Hepatocyte (in vitro differentiated cells): ENCODE measurements at regions not wholly inside any gene's neighbourhood (a gene's known extent, or its start where the extent isn't known, plus 50 kb on each side); places are given as distances from the start of the nearest gene placed in this dataset.
"Not testable (repeated sequence)": the region's sequence is repeated elsewhere in the genome, so short reads cannot be mapped to it uniquely, and the experiment has no call there.

ENCODE experiments used
- DNase-seq: peaks from one replicate; pipeline ENCODE4 v3.0.0-alpha.2; 2016; ENCODE audit warnings: low spot score
- H2AFZ ChIP-seq: fragments of 200-600 bp; sonication (generic); 2 replicates; pipeline ENCODE4 v1.6.0; 2016; ENCODE audit warnings: antibody characterized with exemption, mild to moderate bottlenecking
- H3K27ac ChIP-seq: fragments of 200-600 bp; sonication (generic); 2 replicates; pipeline ENCODE4 v1.5.1; 2016; ENCODE audit warnings: mild to moderate bottlenecking
- H3K27me3 ChIP-seq: fragments of 200-600 bp; sonication (generic); 2 replicates; pipeline ENCODE4 v1.6.1; 2016
- H3K36me3 ChIP-seq: fragments of 200-600 bp; sonication (generic); replicated peaks from 2 replicates; pipeline ENCODE4 v1.5.1; 2016; ENCODE audit warnings: low read depth; ENCODE audit not compliant: insufficient read depth
- H3K4me1 ChIP-seq: fragments of 200-600 bp; sonication (generic); 2 replicates; pipeline ENCODE4 v1.5.1; 2016; ENCODE audit warnings: mild to moderate bottlenecking, moderate library complexity; ENCODE audit not compliant: insufficient read depth
- H3K4me2 ChIP-seq: fragments of 200-600 bp; sonication (generic); 2 replicates; pipeline ENCODE4 v1.6.0; 2016
- H3K4me3 ChIP-seq: fragments of 200-600 bp; sonication (generic); 2 replicates; pipeline ENCODE4 v1.5.1; 2016; ENCODE audit warnings: mild to moderate bottlenecking
- H3K79me2 ChIP-seq: fragments of 200-600 bp; sonication (generic); 2 replicates; pipeline ENCODE4 v1.6.0; 2017; ENCODE audit warnings: mild to moderate bottlenecking
- H3K9me2 ChIP-seq: fragments of 200-600 bp; sonication (generic); replicated peaks from 2 replicates; pipeline ENCODE4 v1.6.0; 2017; ENCODE audit warnings: mild to moderate bottlenecking; ENCODE audit not compliant: insufficient read depth
- H3K9me3 ChIP-seq: fragments of 200-600 bp; sonication (generic); 2 replicates; pipeline ENCODE4 v1.5.1; 2016; ENCODE audit warnings: low read depth, mild to moderate bottlenecking
- H4K20me1 ChIP-seq: fragments of 200-600 bp; sonication (generic); 2 replicates; pipeline ENCODE4 v1.6.0; 2016; ENCODE audit warnings: mild to moderate bottlenecking; ENCODE audit not compliant: insufficient read depth, poor library complexity, severe bottlenecking
- EZH2 ChIP-seq: fragments of 200-600 bp; sonication (generic); IDR thresholded peaks from 2 replicates; pipeline ENCODE4 v1.6.1; 2016; ENCODE audit warnings: antibody characterized with exemption, mild to moderate bottlenecking, borderline replicate concordance
- EZH2phosphoT487 ChIP-seq: fragments of 200-600 bp; sonication (generic); IDR thresholded peaks from one replicate; pipeline ENCODE4 v1.6.1; 2018; ENCODE audit warnings: antibody characterized with exemption, mild to moderate bottlenecking, low read depth, moderate library complexity; ENCODE audit not compliant: unreplicated experiment, severe bottlenecking
- WGBS: methylation state at CpG from one replicate; pipeline ENCODE4 v1.1.6; 2016; ENCODE audit warnings: low lambda C conversion rate; ENCODE audit errors: missing lambda C conversion rate; 5-methylcytosine and 5-hydroxymethylcytosine counted together
- TF ChIP-seq, protein P1 (sequence below): fragments of 200-600 bp; sonication (generic); IDR thresholded peaks from 2 replicates; pipeline ENCODE4 v1.5.1; 2016; ENCODE audit warnings: antibody characterized with exemption, mild to moderate bottlenecking; ENCODE audit not compliant: poor library complexity

DNA sequence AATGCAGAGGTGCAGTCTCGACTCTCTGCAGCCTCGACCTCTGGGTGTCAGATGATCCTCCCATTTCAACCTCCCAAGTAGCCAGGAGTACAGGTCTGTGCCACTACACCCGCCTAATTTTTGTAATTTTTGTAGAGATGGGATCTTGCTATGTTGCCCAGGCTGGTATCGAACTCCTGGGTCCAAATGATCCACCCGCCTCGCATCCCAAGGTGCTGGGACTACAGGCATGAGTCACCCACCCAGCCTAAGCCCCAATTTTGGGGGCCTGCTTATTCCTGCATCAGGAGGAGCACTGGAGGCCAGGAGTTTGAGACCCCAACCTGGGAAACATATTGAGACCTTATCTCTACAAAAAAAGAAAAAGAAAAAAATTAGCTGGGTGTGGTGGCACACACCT is 80.1 kb upstream of the ADGRE5 start:
- DNase-seq, result no peak
- Histone ChIP-seq H3K9me2 (no peaks in the 10 kb centered on the region), H3K4me1 (no peaks in the 10 kb centered on the region), H3K27ac (no peak overlapping the region), H3K27me3 (no peaks in the 10 kb centered on the region), H3K4me3 (no peak overlapping the region), H2AFZ (no peak overlapping the region), H3K36me3 (no peaks in the 10 kb centered on the region), H3K4me2 (no peak overlapping the region), H3K9me3 (no peaks in the 10 kb centered on the region), H4K20me1 (no peaks in the 10 kb centered on the region), H3K79me2 (no peaks in the 10 kb centered on the region)
- WGBS, result 96% methylated on average over 5 of the region's 6 CpGs
- TF ChIP-seq, protein P1, sequence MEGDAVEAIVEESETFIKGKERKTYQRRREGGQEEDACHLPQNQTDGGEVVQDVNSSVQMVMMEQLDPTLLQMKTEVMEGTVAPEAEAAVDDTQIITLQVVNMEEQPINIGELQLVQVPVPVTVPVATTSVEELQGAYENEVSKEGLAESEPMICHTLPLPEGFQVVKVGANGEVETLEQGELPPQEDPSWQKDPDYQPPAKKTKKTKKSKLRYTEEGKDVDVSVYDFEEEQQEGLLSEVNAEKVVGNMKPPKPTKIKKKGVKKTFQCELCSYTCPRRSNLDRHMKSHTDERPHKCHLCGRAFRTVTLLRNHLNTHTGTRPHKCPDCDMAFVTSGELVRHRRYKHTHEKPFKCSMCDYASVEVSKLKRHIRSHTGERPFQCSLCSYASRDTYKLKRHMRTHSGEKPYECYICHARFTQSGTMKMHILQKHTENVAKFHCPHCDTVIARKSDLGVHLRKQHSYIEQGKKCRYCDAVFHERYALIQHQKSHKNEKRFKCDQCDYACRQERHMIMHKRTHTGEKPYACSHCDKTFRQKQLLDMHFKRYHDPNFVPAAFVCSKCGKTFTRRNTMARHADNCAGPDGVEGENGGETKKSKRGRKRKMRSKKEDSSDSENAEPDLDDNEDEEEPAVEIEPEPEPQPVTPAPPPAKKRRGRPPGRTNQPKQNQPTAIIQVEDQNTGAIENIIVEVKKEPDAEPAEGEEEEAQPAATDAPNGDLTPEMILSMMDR, result no peak
- TF ChIP-seq EZH2phosphoT487 (no peak), EZH2 (no peak)

DNA sequence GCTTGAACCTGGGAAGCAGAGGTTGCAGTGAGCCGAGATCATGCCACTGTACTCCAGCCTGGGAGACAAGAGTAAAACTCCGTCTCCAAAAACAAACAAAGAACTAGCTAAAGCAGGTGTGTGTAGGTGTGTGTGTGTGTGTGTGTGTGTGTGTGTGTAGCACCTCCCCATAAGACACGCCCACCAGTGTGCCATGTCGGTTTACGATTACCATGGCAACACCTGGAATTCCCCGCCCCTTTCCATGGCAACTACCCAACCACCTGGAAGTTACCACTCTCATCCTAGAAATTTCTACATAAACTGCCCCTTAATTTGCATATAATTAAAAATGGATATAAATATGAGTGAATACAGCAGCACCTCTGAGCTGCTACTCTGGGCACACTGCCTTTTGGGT is 80.9 kb upstream of the ADGRE5 start:
- Histone ChIP-seq H3K9me3 (no peaks in the 10 kb centered on the region), H3K27me3 (no peaks in the 10 kb centered on the region), H3K27ac (no peak overlapping the region), H3K4me3 (no peak overlapping the region), H3K9me2 (no peaks in the 10 kb centered on the region), H3K4me2 (no peak overlapping the region), H3K79me2 (no peaks in the 10 kb centered on the region), H2AFZ (no peak overlapping the region), H3K36me3 (no peaks in the 10 kb centered on the region), H3K4me1 (no peaks in the 10 kb centered on the region), H4K20me1 (no peaks in the 10 kb centered on the region)
- DNase-seq, result no peak
- TF ChIP-seq EZH2, result no peak
- WGBS, result 72% methylated on average over 6 of the region's 6 CpGs

DNA sequence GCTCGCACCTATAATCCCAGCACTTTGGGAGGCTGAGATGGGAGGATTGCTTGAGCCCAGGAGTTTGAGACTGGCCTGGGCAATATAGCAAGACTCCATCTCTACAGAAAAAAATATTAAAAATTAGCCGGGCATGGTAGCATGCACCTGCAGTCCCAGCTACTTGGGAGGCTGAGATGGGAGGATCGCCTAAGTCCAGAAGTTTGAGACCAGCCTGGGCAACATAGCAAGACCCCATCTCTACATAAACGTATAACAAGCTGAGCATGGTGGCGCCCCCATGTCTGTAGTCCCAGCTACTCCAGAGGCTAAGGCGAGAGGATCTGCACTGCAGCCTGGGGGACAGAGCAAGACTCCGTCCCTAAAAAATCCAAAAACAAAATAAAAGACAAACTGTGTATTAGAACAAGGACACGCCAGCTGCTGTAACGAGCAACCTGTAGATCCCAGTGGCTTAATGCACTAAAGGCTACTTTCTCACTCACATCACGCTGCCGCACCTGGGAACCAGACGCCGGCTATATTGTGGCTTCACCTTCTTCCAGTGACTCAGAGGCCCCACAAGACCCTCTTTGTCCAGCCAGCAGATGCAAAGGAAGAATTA is 81.9 kb upstream of the ADGRE5 start:
- H3K9me2 ChIP-seq, H4K20me1 ChIP-seq, H3K27ac ChIP-seq, H3K4me2 ChIP-seq, H3K79me2 ChIP-seq, H2AFZ ChIP-seq, H3K9me3 ChIP-seq, H3K27me3 ChIP-seq, DNase-seq, H3K4me1 ChIP-seq, H3K4me3 ChIP-seq, H3K36me3 ChIP-seq: not testable (repeated sequence)
- 95% methylated on average over 13 of the region's 13 CpGs for WGBS

DNA sequence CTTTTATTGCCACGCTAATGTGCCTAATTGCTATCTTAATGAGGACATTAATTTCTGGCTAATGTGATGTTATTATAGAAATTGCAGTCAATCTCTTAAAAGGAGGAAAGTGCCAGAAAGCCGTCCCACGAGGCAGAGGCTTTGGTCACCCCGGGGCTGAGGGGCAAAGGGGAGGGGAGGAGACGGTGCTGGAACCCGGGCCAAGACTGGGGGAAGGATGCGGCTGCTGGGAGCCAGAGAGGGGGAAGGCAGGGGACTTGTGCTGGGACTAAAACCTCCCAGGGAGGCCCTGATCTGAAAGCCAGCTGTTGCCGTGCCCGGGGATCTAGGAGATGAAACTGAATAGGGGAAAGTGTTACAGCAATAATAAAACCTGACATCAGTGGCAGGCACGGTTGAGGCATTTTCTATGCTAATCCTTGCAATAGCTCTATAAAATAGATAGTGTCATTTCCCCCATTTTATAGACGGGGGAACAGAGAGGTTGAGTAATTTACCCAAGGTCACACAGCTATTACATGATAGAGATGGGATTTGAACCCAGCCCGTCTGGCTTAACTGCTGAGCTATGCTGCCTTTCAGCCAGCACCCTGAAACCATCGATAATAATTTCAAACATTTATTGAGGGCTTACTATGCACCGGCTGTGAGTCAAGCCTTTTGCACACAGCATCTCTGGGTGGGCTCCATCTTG is 83.2 kb upstream of the ADGRE5 start:
- H3K79me2 ChIP-seq, H3K4me1 ChIP-seq, H3K9me2 ChIP-seq, H4K20me1 ChIP-seq, H3K27ac ChIP-seq, H2AFZ ChIP-seq, H3K36me3 ChIP-seq, H3K9me3 ChIP-seq, H3K4me3 ChIP-seq, DNase-seq, H3K27me3 ChIP-seq, H3K4me2 ChIP-seq: not testable (repeated sequence)
- 66% methylated on average over 9 of the region's 14 CpGs for WGBS

DNA sequence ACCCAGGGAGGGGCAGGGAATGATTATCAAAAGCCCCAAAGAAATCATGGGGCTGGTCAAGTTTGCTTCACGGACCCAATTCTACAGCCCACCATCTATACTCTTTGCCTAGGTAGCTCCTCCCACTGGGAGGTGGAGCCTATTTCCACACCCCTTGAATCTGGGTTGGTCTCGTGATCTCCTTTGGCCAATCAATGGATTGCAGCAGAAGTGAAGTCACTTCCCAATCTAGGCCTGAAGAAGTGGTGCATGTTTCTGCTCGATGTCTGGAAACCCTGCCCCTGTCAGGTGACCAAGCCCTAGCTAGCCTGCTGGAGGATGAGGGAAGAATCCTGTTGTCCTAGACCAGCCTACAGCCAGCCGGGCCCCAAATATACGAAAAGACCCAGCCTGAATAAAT is 86.3 kb upstream of the ADGRE5 start:
- not testable (repeated sequence) for H3K27ac ChIP-seq, H3K4me2 ChIP-seq, H3K9me3 ChIP-seq, H3K4me1 ChIP-seq, H3K4me3 ChIP-seq, H4K20me1 ChIP-seq, DNase-seq, H2AFZ ChIP-seq, H3K79me2 ChIP-seq, H3K27me3 ChIP-seq, H3K9me2 ChIP-seq, H3K36me3 ChIP-seq
- WGBS, result 85% methylated on average over 5 of the region's 5 CpGs

DNA sequence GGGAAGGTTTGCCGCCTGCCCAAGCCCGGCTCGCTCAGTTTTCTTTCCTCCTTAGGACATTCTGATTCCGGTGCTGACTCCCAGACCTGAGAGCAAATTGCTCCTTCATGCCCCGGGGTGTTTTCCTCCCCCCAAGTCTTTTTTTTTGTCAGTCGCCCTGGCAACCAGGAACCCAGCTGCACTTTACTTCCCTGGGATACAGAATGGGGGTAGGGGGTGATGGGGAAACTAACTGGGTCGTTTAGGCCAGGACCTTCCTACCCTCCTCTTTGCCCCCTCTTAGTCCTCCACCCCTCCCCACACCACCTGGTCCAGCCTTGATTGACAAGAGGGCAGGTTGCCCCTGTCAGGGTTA is 87.5 kb upstream of the ADGRE5 start:
- H3K4me1 ChIP-seq, H2AFZ ChIP-seq, H3K27me3 ChIP-seq: not testable (repeated sequence)

DNA sequence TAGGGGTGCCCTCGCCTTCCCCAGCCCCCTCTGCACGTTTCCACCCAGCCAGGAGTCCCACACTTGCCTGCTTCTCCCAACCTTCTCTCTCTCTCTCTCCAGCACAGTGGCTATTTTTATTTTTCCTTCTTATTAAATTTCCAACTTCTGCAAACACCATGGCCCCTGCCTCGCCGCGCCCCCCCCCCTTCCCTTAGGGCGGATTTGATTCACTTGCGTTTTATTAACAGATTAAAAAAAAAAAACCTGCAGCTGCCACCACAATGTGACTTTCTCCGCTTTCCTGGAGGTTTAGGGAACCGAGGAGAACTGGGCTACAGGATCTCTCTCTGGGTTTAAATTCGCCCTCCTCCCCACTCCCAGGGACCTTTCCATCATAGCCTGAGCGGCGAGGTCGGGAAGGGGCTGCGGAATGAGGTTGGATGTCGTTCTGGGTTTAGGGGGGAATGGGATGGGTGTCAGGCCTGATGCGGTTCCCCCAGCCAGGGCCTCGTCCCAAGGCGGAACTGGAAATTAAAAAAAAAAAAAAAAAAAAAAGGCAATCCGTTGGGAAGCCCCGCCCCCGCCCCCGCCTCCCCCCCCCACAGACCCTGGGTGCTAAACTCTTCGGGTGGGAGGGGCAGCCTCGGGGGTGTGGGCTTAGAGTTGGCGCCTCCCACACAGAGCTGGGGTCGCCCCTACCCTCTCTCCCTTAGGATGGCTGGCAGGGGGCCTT is 87.3 kb upstream of the ADGRL1 start:
- H3K27ac ChIP-seq, H2AFZ ChIP-seq, H3K4me3 ChIP-seq, H3K9me2 ChIP-seq, H3K79me2 ChIP-seq, H3K4me1 ChIP-seq, H3K27me3 ChIP-seq, H3K36me3 ChIP-seq, H3K9me3 ChIP-seq, H4K20me1 ChIP-seq: not testable (repeated sequence)
- peak overlapping the region; percentile 71 for H3K4me2 ChIP-seq
- DNase-seq, result peak; percentile 21
- WGBS, result 33% methylated on average over 15 of the region's 26 CpGs

More for the DNA sequence above, 87.5 kb upstream of the ADGRE5 start:
- not testable (repeated sequence) for H3K9me2 ChIP-seq, H3K27ac ChIP-seq, H3K79me2 ChIP-seq, H4K20me1 ChIP-seq, H3K36me3 ChIP-seq, H3K9me3 ChIP-seq, H3K4me3 ChIP-seq, H3K4me2 ChIP-seq, DNase-seq
- WGBS, result 35% methylated on average over 7 of the region's 7 CpGs
